ENCODE measurements at regions not wholly inside any gene's neighbourhood (a gene's known extent, or its start where the extent isn't known, plus 50 kb on each side); places are given as distances from the start of the nearest gene placed in this dataset.

GRCh38 chr4:116877069-116877468 lies 208.3 kb downstream of the TRAM1L1 start:
- in situ Hi-C loops (cut with MboI; ENCODE audit: low sequenced_read_pairs) = no loop called here

DNA sequence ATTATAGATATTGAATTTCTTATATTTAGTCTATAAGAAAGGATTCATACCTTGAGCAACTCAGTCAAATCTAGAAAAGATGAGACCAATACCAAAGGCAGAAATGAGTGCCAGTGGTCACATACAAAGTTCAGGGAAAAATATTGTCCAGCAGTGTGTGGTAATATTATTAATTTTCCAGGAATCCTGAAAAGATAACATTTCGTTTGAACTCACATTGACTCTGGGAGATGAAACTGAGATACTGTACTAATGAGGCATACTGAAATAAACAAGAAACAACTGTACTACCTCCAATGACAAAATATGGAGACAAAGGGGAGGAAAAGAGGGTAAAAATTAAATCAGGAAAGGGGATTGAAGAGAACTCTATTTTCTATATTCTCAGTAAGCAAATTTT lies 212.4 kb downstream of the TRAM1L1 start:
- in situ Hi-C loops (cut with MboI; ENCODE audit: low sequenced_read_pairs) = no loop called here

GRCh38 chr4:116872308-116872707 lies 213.1 kb downstream of the TRAM1L1 start:
- in situ Hi-C loops (cut with MboI; ENCODE audit: low sequenced_read_pairs) = no loop called here

DNA sequence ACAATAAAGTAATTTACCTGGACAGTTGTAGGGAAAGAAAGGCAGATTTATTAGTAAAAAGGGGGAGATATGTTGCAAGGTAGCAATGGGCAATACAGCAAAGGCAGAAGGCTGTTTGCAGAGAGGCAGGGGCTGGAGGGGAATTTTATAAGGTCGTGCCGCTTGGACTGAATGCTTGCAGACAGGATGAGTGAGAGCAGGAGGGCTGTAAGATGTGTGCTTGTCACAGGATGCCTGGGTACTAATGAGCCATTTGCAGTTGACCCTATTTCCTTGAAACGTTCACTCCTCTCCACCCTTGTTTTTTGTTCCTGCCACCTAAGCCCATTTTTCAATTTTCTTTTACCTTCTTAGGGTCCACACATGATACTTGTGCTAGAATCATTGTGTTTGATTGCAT lies 214.7 kb downstream of the TRAM1L1 start:
- in situ Hi-C loops (cut with MboI; ENCODE audit: low sequenced_read_pairs) = no loop called here

- in situ Hi-C loops (cut with MboI; ENCODE audit: low sequenced_read_pairs) = no loop called here
These were observed 219.3 kb downstream of the TRAM1L1 start for GRCh38 chr4:116866106-116866505.

DNA sequence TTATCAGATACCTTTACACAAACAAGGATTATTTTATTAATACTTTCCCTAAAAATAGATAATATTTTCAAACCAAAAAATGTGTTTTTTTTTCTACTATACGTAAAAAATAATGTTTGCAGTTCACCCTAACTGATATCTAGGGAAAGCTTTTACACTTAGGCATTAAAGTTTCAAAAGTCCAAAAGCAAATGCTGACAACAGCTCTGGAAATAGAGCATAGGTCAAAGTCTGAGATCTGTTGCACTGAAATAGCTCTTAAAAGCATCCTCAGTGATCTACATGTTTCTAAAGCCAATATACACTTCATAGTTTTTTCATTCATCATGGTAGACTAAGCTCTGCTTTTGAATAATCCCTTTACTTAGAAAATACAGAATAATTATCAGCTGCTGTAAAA lies 222.8 kb downstream of the TRAM1L1 start:
- in situ Hi-C loops (cut with MboI; ENCODE audit: low sequenced_read_pairs) = no loop called here

GRCh38 chr4:116860891-116861290 lies 224.5 kb downstream of the TRAM1L1 start:
- in situ Hi-C loops (cut with MboI; ENCODE audit: low sequenced_read_pairs) = no loop called here

GRCh38 chr4:116849620-116850019 lies 235.8 kb downstream of the TRAM1L1 start:
- in situ Hi-C loops (cut with MboI; ENCODE audit: low sequenced_read_pairs) = no loop called here

GRCh38 chr4:116847616-116848015 lies 237.8 kb downstream of the TRAM1L1 start:
- in situ Hi-C loops (cut with MboI; ENCODE audit: low sequenced_read_pairs) = no loop called here

- in situ Hi-C loops (cut with MboI; ENCODE audit: low sequenced_read_pairs) = no loop called here
These were observed 245.6 kb downstream of the TRAM1L1 start for GRCh38 chr4:116839826-116840225.

DNA sequence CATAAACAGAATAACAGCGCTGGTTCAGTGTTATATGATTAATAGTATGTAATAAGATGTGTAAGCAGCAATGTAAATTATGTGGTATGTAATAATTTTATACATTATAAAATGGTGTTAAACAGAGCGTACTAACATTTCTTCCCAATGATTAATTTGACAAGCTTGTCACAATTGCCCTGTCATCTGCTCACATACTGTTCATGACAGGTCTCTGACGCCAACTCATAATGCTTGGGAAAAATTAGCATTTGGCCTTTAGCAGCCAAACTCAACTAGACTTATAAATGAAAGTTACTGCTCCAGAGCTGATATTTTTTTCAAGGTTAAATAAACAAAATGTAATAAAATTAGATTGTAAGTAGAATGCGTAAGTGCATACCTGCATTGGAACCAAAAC lies 246.8 kb downstream of the TRAM1L1 start:
- in situ Hi-C loops (cut with MboI; ENCODE audit: low sequenced_read_pairs) = no loop called here

DNA sequence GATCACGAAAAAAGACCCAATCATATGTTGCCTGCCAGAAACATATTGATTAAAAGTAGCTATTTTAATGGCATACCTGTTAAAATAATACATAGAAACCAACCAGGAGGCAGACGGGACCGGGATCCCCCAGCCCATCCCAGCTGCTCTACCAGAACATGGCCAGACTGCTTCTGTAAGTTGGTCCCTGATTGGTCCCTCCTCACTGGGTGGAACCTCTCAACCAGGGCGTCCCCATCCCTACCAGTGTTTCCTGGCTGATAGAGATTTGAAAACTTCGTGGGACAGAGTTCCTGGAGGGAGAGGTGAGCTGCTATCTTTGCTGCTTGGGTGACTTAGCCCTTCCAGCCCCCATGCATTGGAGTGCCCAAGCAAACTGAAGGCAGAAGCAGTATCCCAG lies 256.2 kb downstream of the TRAM1L1 start:
- in situ Hi-C loops (cut with MboI; ENCODE audit: low sequenced_read_pairs) = no loop called here

- in situ Hi-C loops (cut with MboI; ENCODE audit: low sequenced_read_pairs) = no loop called here
These were observed 261.2 kb downstream of the TRAM1L1 start for GRCh38 chr4:116824172-116824571.

DNA sequence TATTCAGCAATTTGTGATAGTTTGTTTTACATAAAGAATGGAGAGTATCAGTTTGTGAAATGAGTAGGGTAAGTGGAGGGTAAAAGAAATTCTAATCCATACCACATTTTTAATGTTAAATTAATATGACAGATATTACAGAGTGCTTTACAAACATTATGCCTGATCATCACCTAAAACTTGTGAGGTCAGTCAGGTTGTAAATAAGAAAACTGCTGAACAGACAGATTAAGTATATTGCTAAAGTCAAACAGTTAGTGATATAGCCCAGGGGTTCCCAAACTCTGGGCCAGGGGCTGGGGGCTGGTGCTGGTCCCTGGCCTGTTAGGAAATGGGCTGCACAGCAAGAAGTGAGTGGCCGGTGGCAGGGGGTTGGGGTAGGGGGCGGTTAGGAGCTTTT lies 273.6 kb downstream of the TRAM1L1 start:
- in situ Hi-C loops (cut with MboI; ENCODE audit: low sequenced_read_pairs) = no loop called here

GRCh38 chr4:116796022-116796421 lies 289.4 kb downstream of the TRAM1L1 start:
- in situ Hi-C loops (cut with MboI; ENCODE audit: low sequenced_read_pairs) = no loop called here

DNA sequence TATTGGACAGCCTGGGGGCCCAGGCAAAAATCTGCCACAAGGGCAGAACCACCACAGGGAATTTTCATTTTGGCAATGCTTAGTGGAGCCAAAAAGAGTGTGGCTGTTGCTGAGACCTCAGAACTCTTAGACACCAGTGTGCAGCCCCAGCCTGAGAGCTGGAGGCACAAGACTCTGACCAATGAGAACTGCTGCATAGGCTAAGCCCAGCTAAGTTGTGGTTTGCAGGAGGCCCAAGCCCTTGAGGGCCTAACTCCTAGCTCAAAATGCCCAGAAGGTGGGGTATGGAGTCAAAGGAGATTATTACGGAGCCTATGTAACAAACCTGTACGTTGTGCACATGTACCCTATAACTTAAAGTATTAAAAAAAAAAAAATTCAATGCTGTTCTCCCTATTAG lies 296.7 kb downstream of the TRAM1L1 start:
- in situ Hi-C loops (cut with MboI; ENCODE audit: low sequenced_read_pairs) = no loop called here

DNA sequence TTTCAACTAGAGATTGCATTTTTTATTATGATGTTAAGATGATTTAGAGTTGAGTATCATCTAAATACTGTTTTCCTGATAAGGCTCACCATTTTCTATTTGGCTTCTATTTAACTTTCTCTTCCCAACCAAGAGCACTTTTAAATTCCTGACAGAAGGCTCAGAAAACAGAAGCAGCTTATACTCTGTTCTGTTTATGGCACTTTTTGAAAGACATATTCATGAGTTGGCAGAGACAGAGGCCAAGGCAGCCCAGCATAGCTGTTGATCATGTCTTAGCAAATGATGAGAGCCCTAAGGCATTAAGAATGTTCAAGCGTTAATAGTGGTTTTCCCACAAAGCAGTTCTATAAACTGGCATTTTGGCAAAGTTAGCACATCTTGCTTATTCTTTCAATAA lies 330.3 kb downstream of the TRAM1L1 start:
- in situ Hi-C loops (cut with MboI; ENCODE audit: low sequenced_read_pairs) = no loop called here

- in situ Hi-C loops (cut with MboI; ENCODE audit: low sequenced_read_pairs) = no loop called here
These were observed 333.3 kb downstream of the TRAM1L1 start for GRCh38 chr4:116752027-116752426.

DNA sequence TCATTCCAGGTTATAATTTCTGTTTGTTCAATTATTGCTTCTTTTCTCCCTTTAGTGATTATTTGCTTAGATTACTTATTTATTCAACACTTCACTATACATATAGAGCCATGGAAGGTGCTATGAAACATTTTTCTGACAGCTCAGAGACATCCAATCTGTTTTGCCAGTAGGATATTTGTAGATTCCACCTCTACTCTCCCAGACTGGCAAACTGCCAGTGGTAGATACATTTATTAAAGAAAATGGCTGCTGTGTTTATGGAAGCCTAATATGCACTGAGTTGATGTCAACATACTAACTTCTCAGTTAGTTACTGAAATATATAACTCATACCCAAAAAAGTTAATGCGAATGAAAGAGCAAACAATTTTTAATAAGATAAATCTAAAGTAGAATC lies 348.6 kb downstream of the TRAM1L1 start:
- in situ Hi-C loops (cut with MboI; ENCODE audit: low sequenced_read_pairs) = no loop called here

DNA sequence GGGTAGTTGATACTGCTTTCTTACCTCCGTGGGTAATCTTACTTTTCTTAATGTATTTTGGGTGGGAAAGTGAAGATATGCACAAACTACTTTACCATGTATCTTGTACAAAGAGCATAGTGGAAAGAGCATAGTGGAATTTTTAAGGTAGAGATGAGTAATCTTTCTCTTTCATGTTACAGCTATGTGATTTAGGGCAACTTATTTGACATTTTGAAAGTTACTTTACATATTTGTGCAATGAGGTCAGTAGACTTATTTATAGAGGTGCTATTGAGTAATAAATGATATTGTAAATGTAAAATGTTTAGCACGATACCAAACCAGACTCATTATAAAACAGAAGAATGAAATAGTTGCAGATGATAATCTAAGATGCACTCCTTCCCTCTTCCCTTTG lies 351.2 kb downstream of the TRAM1L1 start:
- in situ Hi-C loops (cut with MboI; ENCODE audit: low sequenced_read_pairs) = no loop called here

DNA sequence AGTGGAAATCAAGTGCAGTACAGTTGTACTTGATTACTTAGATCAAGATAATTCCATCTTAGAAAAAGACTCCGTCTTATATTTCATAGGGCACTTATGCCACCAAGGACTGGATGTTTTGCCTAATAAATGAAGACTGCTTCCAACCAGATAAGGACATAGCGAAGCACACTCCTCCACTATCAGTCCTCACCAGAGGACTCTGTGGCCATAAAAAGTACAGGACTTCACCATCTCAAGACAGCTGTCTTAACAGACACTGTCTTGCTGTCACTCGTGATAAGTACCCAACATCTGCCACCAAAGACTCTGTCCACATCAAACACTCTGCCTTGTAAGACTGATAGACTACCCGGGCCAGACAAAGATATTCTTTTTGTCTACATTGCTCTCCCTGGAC lies 352.0 kb downstream of the TRAM1L1 start:
- in situ Hi-C loops (cut with MboI; ENCODE audit: low sequenced_read_pairs) = no loop called here

GRCh38 chr4:116726523-116726922 lies 358.9 kb downstream of the TRAM1L1 start:
- in situ Hi-C loops (cut with MboI; ENCODE audit: low sequenced_read_pairs) = no loop called here

DNA sequence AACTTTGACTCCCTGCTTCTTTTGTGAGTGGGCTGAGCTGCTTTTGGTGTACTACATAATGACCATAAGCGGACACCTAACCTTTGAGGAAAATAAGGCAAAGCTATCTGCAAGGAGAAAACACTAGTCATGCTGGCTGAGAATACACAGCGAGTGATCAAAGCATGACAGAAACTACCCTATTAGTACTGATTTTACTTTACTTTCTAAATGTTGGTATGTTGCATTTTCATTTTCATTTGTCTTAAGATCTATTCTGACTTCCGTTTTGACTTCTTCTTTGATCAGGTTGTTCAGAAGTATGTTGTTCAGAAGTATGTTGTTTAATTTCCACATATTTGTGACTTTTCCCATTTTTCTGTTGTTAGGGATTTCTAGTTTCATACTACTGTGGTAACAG lies 361.1 kb downstream of the TRAM1L1 start:
- in situ Hi-C loops (cut with MboI; ENCODE audit: low sequenced_read_pairs) = no loop called here

DNA sequence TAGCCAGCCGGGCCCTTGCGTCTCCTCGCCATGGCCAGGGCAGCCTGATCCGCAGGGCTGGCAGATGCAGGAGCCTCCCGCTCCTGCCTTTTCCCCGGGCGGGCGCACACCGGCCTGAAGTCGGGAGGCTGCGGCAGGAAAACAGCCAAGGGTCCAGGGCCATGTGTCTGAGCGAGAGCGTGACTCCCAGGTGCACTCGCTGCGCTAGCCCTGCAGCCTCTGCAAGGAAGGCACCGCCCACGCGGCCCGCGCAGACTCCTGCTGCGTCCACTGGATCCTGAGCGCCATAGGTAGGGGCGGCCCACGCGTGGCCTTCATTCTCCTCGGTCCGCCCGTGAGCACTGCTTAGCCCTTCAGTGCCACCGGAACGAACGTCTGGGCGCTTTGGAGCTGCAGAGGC lies 379.9 kb downstream of the TRAM1L1 start:
- in situ Hi-C loops (cut with MboI; ENCODE audit: low sequenced_read_pairs) = no loop called here
